Spleen (tissue), 11 donors: ENCODE measurements at regions not wholly inside any gene's neighbourhood (a gene's known extent, or its start where the extent isn't known, plus 50 kb on each side); places are given as distances from the start of the nearest gene placed in this dataset.
"Not testable (repeated sequence)": the region's sequence is repeated elsewhere in the genome, so short reads cannot be mapped to it uniquely, and the experiment has no call there.

Source experiments
- DNase-seq: peaks from one replicate; pipeline ENCODE4 v3.0.0-alpha.2; 2020
- H3K27ac ChIP-seq, 8 donors: fragments of 200-600 bp; sonication (generic) in 7 of 8; 1 replicate in 4 of 8; 2 replicates in 4 of 8; pipeline versions ENCODE4 v1.5.0 to v1.8.0; 2016 to 2021; ENCODE audit warnings: inconsistent platforms in 4 of 8, mild to moderate bottlenecking in 4 of 8, moderate library complexity in 1 of 8
- H3K27me3 ChIP-seq, 7 donors: fragments of 200-600 bp; sonication (generic) in 6 of 7; replicated peaks in 1 of 7; 1 replicate in 4 of 7; 2 replicates in 3 of 7; pipeline versions ENCODE4 v1.5.0 to v1.8.0; 2016 to 2021; ENCODE audit warnings: inconsistent platforms in 3 of 7, mild to moderate bottlenecking in 1 of 7
- H3K36me3 ChIP-seq, 6 donors: fragments of 200-600 bp; sonication (generic) in 5 of 6; 1 replicate in 4 of 6; 2 replicates in 2 of 6; pipeline versions ENCODE4 v1.5.0 to v1.8.0; 2016 to 2021; ENCODE audit warnings: inconsistent platforms in 2 of 6
- H3K4me1 ChIP-seq, 6 donors: fragments of 200-600 bp; sonication (generic) in 5 of 6; 1 replicate in 3 of 6; 2 replicates in 3 of 6; pipeline versions ENCODE4 v1.5.0 to v1.8.0; 2016 to 2021; ENCODE audit warnings: inconsistent platforms in 3 of 6
- H3K4me3 ChIP-seq, 8 donors: fragments of 200-600 bp; sonication (generic) in 7 of 8; 1 replicate in 4 of 8; 2 replicates in 4 of 8; pipeline versions ENCODE4 v1.5.0 to v1.8.0; 2016 to 2021; ENCODE audit warnings: inconsistent platforms in 4 of 8, mild to moderate bottlenecking in 4 of 8, moderate library complexity in 2 of 8
- H3K9me3 ChIP-seq, 8 donors: fragments of 200-600 bp; sonication (generic) in 7 of 8; 1 replicate in 4 of 8; 2 replicates in 4 of 8; pipeline versions ENCODE4 v1.5.0 to v1.8.0; 2016 to 2021; ENCODE audit warnings: inconsistent platforms in 4 of 8
- POLR2A ChIP-seq, 3 donors: fragments of 450-650 bp; IDR thresholded peaks; one replicate each; pipeline ENCODE4 v1.5.1; 2017; ENCODE audit warnings: antibody characterized with exemption in 3 of 3, mild to moderate bottlenecking in 1 of 3
- POLR2AphosphoS5 ChIP-seq, 3 donors: sonication (generic); formaldehyde crosslinking; IDR thresholded peaks; one replicate each; pipeline ENCODE4 v1.5.1; 2017; ENCODE audit warnings: antibody characterized with exemption in 3 of 3
- WGBS, 5 donors: extraction: QIAGEN DNeasy Blood & Tissue Kit in 3 of 5; methylation state at CpG; one replicate each; pipeline versions ENCODE4 v1.1.5 to v1.1.7; 2013 to 2018; 5-methylcytosine and 5-hydroxymethylcytosine counted together
- intact Hi-C: fragments of 100-400 bp; cut with DNase I; formaldehyde crosslinking; loops from one replicate; pipeline ENCODE4 v1.15.0; 2023; ENCODE audit warnings: low total_unique reads
- TF ChIP-seq, protein P1 (sequence below), 11 experiments: fragments of 200-600 bp in 7 of 11; fragments of 450-650 bp in 4 of 11; sonication (generic) in 4 of 11; IDR thresholded peaks in 8 of 11; conservative IDR thresholded peaks in 3 of 11; 1 replicate in 7 of 11; 2 replicates in 4 of 11; pipeline versions ENCODE4 v1.4.0 to v1.8.0; 2016 to 2021; ENCODE audit warnings: antibody characterized with exemption in 11 of 11, inconsistent platforms in 4 of 11, mild to moderate bottlenecking in 1 of 11
- donor health status: healthy with polysubstance abuse.
- donor health status: DM: no; HTN: no; CAD: no; lungs with moderate emphysema.
- donor health status: DM: no; HTN: no; CAD: no.
- donor health status: Bipolar disorder and iron deficiency.
- donor health status: healthy.
- donor health status: DM: no; HTN: no; CAD: no.
- donor health status: DM: yes; HTN: yes; CAD: no.

DNA sequence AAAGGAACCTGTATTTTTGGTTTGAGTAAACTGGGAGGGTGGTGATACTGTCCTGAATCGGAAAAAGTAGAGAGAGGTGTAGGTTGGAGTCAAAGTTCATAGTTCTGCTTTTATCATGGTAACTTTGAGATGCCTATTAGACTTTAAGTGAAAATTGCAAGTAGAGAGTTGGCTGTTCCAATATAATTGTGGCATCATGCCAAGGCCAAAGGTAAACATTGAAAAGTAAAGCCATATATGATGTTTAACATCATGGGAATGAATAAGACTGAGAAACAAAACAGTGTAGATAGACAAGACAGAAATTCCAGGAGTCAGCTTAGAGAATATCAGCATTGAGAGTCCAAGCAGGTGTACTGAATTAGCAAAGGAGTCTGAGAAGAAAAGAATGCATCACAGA is 570.9 kb downstream of the HTR7 start:
- DNase-seq = no peak

GRCh38 chr10:90288391-90288933 is 569.4 kb downstream of the HTR7 start:
- WGBS, 5 donors = 14 to 30% (median 16%) methylated on average over 1 of the region's 1 CpG
- TF ChIP-seq, protein P1, sequence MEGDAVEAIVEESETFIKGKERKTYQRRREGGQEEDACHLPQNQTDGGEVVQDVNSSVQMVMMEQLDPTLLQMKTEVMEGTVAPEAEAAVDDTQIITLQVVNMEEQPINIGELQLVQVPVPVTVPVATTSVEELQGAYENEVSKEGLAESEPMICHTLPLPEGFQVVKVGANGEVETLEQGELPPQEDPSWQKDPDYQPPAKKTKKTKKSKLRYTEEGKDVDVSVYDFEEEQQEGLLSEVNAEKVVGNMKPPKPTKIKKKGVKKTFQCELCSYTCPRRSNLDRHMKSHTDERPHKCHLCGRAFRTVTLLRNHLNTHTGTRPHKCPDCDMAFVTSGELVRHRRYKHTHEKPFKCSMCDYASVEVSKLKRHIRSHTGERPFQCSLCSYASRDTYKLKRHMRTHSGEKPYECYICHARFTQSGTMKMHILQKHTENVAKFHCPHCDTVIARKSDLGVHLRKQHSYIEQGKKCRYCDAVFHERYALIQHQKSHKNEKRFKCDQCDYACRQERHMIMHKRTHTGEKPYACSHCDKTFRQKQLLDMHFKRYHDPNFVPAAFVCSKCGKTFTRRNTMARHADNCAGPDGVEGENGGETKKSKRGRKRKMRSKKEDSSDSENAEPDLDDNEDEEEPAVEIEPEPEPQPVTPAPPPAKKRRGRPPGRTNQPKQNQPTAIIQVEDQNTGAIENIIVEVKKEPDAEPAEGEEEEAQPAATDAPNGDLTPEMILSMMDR (IDR thresholded peaks at IDR 0.05 in 8 of 11, conservative IDR thresholded peaks at IDR 0.05 in 3 of 11) = no peak
- no peak for TF ChIP-seq POLR2AphosphoS5 (IDR thresholded peaks at IDR 0.05)
- TF ChIP-seq POLR2A (IDR thresholded peaks at IDR 0.05) = no peak
- no peaks in the 10 kb centered on the region for H3K4me1 ChIP-seq
- DNase-seq = no peak
- H3K4me3 ChIP-seq = no peak overlapping the region
- intact Hi-C loops = no loop called here
- no peaks in the 10 kb centered on the region for H3K36me3 ChIP-seq
- H3K27ac ChIP-seq = no peak overlapping the region
- H3K9me3 ChIP-seq = no peaks in the 10 kb centered on the region
- H3K27me3 ChIP-seq = no peaks in the 10 kb centered on the region

More for the DNA sequence above, 570.9 kb downstream of the HTR7 start:
- Histone ChIP-seq H3K36me3 (no peaks in the 10 kb centered on the region), H3K4me3 (no peak overlapping the region), H3K27me3 (no peaks in the 10 kb centered on the region), H3K4me1 (no peaks in the 10 kb centered on the region), H3K27ac (no peak overlapping the region), H3K9me3 (no peaks in the 10 kb centered on the region)
- TF ChIP-seq POLR2AphosphoS5 (IDR thresholded peaks at IDR 0.05) = no peak
- TF ChIP-seq, protein P1 (IDR thresholded peaks at IDR 0.05 in 8 of 11, conservative IDR thresholded peaks at IDR 0.05 in 3 of 11) = no peak
- TF ChIP-seq POLR2A (IDR thresholded peaks at IDR 0.05) = no peak
- intact Hi-C loops = no loop called here
- 84 to 95% (median 94%) methylated on average over 1 of the region's 1 CpG for WGBS, 5 donors

GRCh38 chr10:90289037-90289436 is 568.8 kb downstream of the HTR7 start:
- WGBS, 5 donors = 12 to 27% (median 18%) methylated on average over 1 of the region's 1 CpG
- H3K36me3 ChIP-seq = no peaks in the 10 kb centered on the region
- intact Hi-C loops = no loop called here
- H3K4me1 ChIP-seq = no peaks in the 10 kb centered on the region
- H3K4me3 ChIP-seq = no peak overlapping the region
- no peaks in the 10 kb centered on the region for H3K9me3 ChIP-seq
- H3K27ac ChIP-seq = no peak overlapping the region
- H3K27me3 ChIP-seq = no peaks in the 10 kb centered on the region
- DNase-seq = no peak
- TF ChIP-seq, protein P1 (IDR thresholded peaks at IDR 0.05 in 8 of 11, conservative IDR thresholded peaks at IDR 0.05 in 3 of 11) = no peak
- TF ChIP-seq POLR2AphosphoS5 (IDR thresholded peaks at IDR 0.05) (no peak), POLR2A (IDR thresholded peaks at IDR 0.05) (no peak)

DNA sequence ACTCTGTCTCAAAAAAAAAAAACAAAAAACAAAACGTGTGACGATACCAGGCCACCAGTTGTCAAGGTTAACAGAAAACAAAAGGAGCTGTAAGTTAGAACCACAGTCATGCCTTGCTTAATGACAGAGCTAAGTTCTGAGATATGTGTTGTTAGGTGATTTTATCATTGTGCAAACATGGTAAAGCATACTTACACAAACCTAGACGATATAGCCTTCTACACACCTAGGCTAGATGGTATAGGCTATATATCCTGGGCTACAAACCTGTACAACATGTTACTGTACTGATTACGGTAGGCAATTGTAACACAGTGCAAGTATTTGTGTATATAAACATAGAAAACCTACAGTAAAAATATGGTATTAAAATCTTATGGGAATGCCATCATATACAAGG is 564.2 kb downstream of the HTR7 start:
- intact Hi-C loops = no loop called here
- H3K27ac ChIP-seq = no peak overlapping the region
- H3K36me3 ChIP-seq = no peaks in the 10 kb centered on the region
- 71 to 81% (median 73%) methylated on average over 4 of the region's 4 CpGs for WGBS, 5 donors
- no peaks in the 10 kb centered on the region for H3K4me1 ChIP-seq
- H3K9me3 ChIP-seq = no peaks in the 10 kb centered on the region
- TF ChIP-seq POLR2A (IDR thresholded peaks at IDR 0.05) (no peak), POLR2AphosphoS5 (IDR thresholded peaks at IDR 0.05) (no peak)
- TF ChIP-seq, protein P1 (IDR thresholded peaks at IDR 0.05 in 8 of 11, conservative IDR thresholded peaks at IDR 0.05 in 3 of 11) = no peak
- DNase-seq = no peak
- no peaks in the 10 kb centered on the region for H3K27me3 ChIP-seq
- H3K4me3 ChIP-seq = no peak overlapping the region

- WGBS, 5 donors = 80 to 94% (median 88%) methylated on average over 10 to 11 of the region's 11 CpGs
- H3K9me3 ChIP-seq, DNase-seq, H3K4me1 ChIP-seq, H3K27me3 ChIP-seq, H3K4me3 ChIP-seq, H3K36me3 ChIP-seq, H3K27ac ChIP-seq, intact Hi-C loops: not testable (repeated sequence)
Observed at GRCh38 chr10:90294821-90295540, 562.9 kb downstream of the HTR7 start.

DNA sequence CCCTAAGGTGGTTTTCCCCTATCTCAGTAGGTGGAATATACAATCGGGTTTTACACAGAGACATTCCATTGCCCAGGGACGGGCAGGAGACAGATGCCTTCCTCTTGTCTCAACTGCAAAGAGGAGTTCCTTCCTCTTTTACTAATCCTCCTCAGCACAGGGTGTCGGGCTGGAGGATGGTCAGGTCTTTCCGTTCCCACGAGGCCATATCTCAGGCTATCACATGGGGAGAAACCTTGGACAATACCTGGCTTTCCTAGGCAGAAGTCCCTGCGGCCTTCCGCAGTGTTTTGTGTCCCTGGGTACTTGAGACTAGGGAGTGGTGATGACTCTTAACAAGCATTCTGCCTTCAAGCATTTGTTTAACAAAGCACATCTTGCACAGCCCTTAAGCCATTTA is 555.8 kb downstream of the HTR7 start:
- WGBS, 5 donors = 25 to 37% (median 27%) methylated on average over 7 of the region's 7 CpGs
- H3K36me3 ChIP-seq, DNase-seq, H3K27ac ChIP-seq, H3K9me3 ChIP-seq, H3K27me3 ChIP-seq, intact Hi-C loops, H3K4me3 ChIP-seq, H3K4me1 ChIP-seq: not testable (repeated sequence)
